Activated CD4-positive, alpha-beta memory T cell treated with anti-CD3 and anti-CD28 coated beads, Interleukin-2, amount 10 ng/mL, durations not matched to agents 7 days and 5 days (primary cell): ENCODE measurements at regions not wholly inside any gene's neighbourhood (a gene's known extent, or its start where the extent isn't known, plus 50 kb on each side); places are given as distances from the start of the nearest gene placed in this dataset.

ENCODE experiments used
- CTCF ChIA-PET: fragments of 350-600 bp; sonication (Branson Sonifier 250); formaldehyde crosslinking; loops from one replicate; lab custom pipeline; 2021; ENCODE audit warnings: antibody characterized with exemption, inconsistent platforms; lab: Charles Lee
- POLR2A ChIA-PET: fragments of 350-600 bp; sonication (Branson Sonifier 250); formaldehyde crosslinking; loops from one replicate; lab custom pipeline; 2021; ENCODE audit warnings: antibody characterized with exemption; lab: Charles Lee
- DNase-seq: peaks from one replicate; pipeline ENCODE4 v3.0.0-alpha.2; 2020
- H3K27ac Mint-ChIP-seq: one replicate; pipeline ENCODE4 v1.8.0; 2021; ENCODE audit warnings: mild to moderate bottlenecking, mixed read lengths
- H3K27me3 Mint-ChIP-seq: one replicate; pipeline ENCODE4 v1.8.0; 2021; ENCODE audit warnings: mixed read lengths
- H3K36me3 Mint-ChIP-seq: one replicate; pipeline ENCODE4 v1.8.0; 2021; ENCODE audit warnings: low read depth, mixed read lengths
- H3K4me1 Mint-ChIP-seq: one replicate; pipeline ENCODE4 v1.8.0; 2021; ENCODE audit warnings: mixed read lengths
- H3K4me3 Mint-ChIP-seq: one replicate; pipeline ENCODE4 v1.8.0; 2021; ENCODE audit warnings: mild to moderate bottlenecking, mixed read lengths
- H3K9me3 Mint-ChIP-seq: one replicate; pipeline ENCODE4 v1.8.0; 2021; ENCODE audit warnings: mixed read lengths

- Mint-ChIP-seq H3K4me1 (no peaks in the 10 kb centered on the region), H3K9me3 (peaks cover 2% of the 10 kb centered on the region), H3K4me3 (no peak overlapping the region), H3K36me3 (no peaks in the 10 kb centered on the region), H3K27me3 (no peaks in the 10 kb centered on the region), H3K27ac (no peak overlapping the region)
- no peak for DNase-seq
- ChIA-PET POLR2A (no interaction called here), CTCF (no interaction called here)
These were observed 222.7 kb upstream of the SOX1 start for GRCh38 chr13:111844222-111844671.

GRCh38 chr13:111844682-111845081 lies 222.3 kb upstream of the SOX1 start:
- no peak for DNase-seq
- Mint-ChIP-seq H3K36me3 (no peaks in the 10 kb centered on the region), H3K4me1 (no peaks in the 10 kb centered on the region), H3K9me3 (peaks cover 2% of the 10 kb centered on the region), H3K4me3 (no peak overlapping the region), H3K27me3 (no peaks in the 10 kb centered on the region), H3K27ac (no peak overlapping the region)
- CTCF ChIA-PET = no interaction called here
- POLR2A ChIA-PET = no interaction called here

DNA sequence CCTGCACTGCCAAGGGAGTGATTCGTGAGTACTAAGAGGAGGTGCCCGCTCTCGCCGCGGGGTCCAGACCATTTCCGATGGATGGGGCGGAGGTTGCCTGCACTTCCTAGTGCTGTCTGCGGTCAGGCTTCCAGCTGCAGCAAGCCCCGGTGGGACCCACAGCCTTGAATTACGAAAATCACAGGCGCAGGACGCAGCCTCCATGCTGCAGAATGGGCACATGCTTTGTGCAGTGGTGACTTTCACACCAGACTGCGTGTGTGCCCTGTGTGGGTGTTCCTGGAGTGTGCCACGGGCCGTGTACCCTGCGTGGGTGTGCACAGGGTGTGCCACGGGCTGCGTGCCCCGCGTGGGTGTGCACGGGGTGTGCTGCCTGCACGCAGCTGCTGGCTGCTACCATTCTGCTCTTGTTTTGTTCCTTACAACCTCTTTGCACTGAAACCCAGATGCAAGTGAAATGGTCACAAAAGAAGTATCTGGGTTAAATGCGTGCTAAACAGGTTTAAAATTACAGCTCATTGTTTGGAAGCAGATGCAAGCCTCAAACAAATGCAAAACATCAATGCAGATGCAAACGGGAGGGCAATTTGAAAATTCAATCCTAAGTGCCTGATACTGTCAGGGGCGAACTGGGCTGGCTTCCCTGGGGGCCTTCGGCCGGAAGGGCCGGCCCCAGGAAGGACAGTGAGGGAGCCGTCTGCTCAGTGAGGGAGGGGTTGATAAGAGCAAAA lies 221.2 kb upstream of the SOX1 start:
- POLR2A ChIA-PET = no interaction called here

DNA sequence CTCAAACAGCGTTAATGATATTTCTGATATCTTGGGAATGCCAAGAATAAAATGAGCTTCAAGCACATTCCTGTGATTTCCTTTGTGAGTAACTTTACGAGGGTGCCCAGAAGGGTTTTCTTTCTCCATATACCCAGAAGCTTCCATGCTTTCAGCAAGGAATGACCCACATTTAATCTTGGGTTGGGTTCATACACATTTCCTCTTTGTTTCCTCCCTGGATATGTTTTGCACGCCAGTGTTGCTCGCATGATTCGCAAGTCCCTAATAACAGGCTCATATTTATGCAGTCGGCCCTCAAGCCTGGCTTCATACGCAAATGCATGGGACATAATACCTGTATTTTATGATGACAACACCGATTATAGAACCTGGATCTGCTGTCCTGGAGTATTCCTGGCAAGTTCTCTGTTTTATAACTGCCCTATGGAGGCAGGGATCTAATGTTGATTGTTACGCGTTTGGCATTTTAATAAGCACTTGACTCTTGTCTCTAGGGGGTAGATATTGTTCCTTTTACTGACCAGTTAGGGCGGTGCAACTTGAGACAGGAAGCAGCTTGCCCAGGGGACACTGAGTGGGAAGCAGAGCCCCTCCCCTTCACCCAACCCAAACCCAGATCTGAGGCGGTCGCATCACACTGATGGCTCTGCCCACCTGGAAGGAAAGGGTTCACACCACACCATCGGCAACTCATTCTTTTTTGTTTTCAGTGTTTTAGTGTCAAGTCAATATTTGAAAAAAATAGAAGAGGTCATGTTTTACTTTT lies 220.4 kb upstream of the SOX1 start:
- POLR2A ChIA-PET = no interaction called here
- CTCF ChIA-PET = no interaction called here
- no peaks in the 10 kb centered on the region for H3K36me3 Mint-ChIP-seq

More for the DNA sequence above, 221.2 kb upstream of the SOX1 start:
- Mint-ChIP-seq H3K36me3 (no peaks in the 10 kb centered on the region), H3K4me3 (no peak overlapping the region), H3K4me1 (no peaks in the 10 kb centered on the region), H3K27me3 (no peaks in the 10 kb centered on the region), H3K9me3 (peaks cover 2% of the 10 kb centered on the region), H3K27ac (no peak overlapping the region)
- no peak for DNase-seq
- CTCF ChIA-PET = no interaction called here

GRCh38 chr13:111847964-111848363 lies 219.0 kb upstream of the SOX1 start:
- POLR2A ChIA-PET = no interaction called here
- peaks cover 2% of the 10 kb centered on the region for H3K9me3 Mint-ChIP-seq
- CTCF ChIA-PET = no interaction called here
- no peak overlapping the region for H3K4me3 Mint-ChIP-seq
- no peak overlapping the region for H3K27ac Mint-ChIP-seq
- DNase-seq = no peak
- H3K27me3 Mint-ChIP-seq = no peaks in the 10 kb centered on the region
- no peaks in the 10 kb centered on the region for H3K36me3 Mint-ChIP-seq
- no peaks in the 10 kb centered on the region for H3K4me1 Mint-ChIP-seq

More for the DNA sequence above, 220.4 kb upstream of the SOX1 start:
- Mint-ChIP-seq H3K4me3 (no peak overlapping the region), H3K4me1 (no peaks in the 10 kb centered on the region), H3K27me3 (no peaks in the 10 kb centered on the region), H3K9me3 (peaks cover 2% of the 10 kb centered on the region), H3K27ac (no peak overlapping the region)
- no peak for DNase-seq

DNA sequence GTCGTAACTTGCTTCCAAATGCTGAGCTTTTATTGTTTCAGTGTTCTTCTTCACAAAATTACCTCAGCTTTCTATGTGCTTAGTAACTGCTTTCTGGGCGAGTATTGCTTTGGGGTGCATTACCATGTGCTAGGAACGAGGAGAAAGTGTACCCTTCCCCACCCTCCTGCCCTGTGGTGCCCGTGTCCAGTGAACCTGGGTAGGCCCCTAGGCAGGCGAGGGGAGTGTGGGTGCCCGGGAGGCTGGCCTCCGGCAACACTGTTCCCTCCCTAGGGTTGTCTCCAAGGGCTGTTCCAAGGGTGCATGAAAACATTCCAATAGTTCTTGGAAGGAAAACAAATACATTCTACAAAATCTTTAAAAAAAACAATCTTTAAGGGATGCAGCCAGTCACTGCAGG lies 216.5 kb upstream of the SOX1 start:
- Mint-ChIP-seq H3K4me1 (no peaks in the 10 kb centered on the region), H3K9me3 (no peaks in the 10 kb centered on the region), H3K36me3 (no peaks in the 10 kb centered on the region), H3K27me3 (no peaks in the 10 kb centered on the region), H3K27ac (no peak overlapping the region), H3K4me3 (no peak overlapping the region)
- POLR2A ChIA-PET = no interaction called here
- DNase-seq = no peak
- CTCF ChIA-PET = no interaction called here

DNA sequence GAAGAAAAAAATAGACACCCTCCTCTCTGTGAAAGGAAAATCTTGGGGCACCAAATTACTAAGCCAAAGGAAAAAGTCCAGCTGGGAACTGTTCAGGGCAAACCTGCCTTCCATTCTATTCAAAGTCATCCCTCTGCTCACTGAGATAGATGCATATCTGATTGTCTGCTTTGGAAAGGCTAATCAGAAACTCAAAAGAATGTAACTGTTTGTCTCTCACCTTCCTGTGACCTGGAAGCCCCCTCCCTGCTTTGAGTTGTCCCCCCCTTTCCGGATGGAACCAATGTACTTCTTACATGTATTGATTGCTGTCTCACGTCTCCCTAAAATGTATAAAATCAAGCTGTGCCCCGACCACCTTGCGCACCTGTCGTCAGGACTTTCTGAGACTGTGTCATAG lies 216.0 kb upstream of the SOX1 start:
- POLR2A ChIA-PET = no interaction called here
- Mint-ChIP-seq H3K27ac (no peak overlapping the region), H3K9me3 (no peaks in the 10 kb centered on the region), H3K4me1 (no peaks in the 10 kb centered on the region), H3K4me3 (no peak overlapping the region), H3K36me3 (no peaks in the 10 kb centered on the region), H3K27me3 (no peaks in the 10 kb centered on the region)
- CTCF ChIA-PET = no interaction called here
- DNase-seq = no peak

- POLR2A ChIA-PET = no interaction called here
- Mint-ChIP-seq H3K4me3 (no peak overlapping the region), H3K36me3 (no peaks in the 10 kb centered on the region), H3K9me3 (peaks cover 3% of the 10 kb centered on the region), H3K4me1 (no peaks in the 10 kb centered on the region), H3K27ac (no peak overlapping the region), H3K27me3 (no peaks in the 10 kb centered on the region)
- no peak for DNase-seq
- CTCF ChIA-PET = no interaction called here
These were observed 214.0 kb upstream of the SOX1 start for GRCh38 chr13:111852725-111853518.

GRCh38 chr13:111853721-111854120 lies 213.2 kb upstream of the SOX1 start:
- POLR2A ChIA-PET = no interaction called here
- DNase-seq = no peak
- Mint-ChIP-seq H3K27ac (no peak overlapping the region), H3K4me3 (no peak overlapping the region), H3K4me1 (no peaks in the 10 kb centered on the region), H3K36me3 (no peaks in the 10 kb centered on the region), H3K27me3 (no peaks in the 10 kb centered on the region), H3K9me3 (peaks cover 3% of the 10 kb centered on the region)
- CTCF ChIA-PET = no interaction called here

GRCh38 chr13:111854403-111854802 lies 212.5 kb upstream of the SOX1 start:
- no peak for DNase-seq
- CTCF ChIA-PET = no interaction called here
- Mint-ChIP-seq H3K9me3 (peaks cover 3% of the 10 kb centered on the region), H3K36me3 (no peaks in the 10 kb centered on the region), H3K27me3 (no peaks in the 10 kb centered on the region), H3K4me1 (no peaks in the 10 kb centered on the region), H3K27ac (no peak overlapping the region), H3K4me3 (no peak overlapping the region)
- POLR2A ChIA-PET = no interaction called here

DNA sequence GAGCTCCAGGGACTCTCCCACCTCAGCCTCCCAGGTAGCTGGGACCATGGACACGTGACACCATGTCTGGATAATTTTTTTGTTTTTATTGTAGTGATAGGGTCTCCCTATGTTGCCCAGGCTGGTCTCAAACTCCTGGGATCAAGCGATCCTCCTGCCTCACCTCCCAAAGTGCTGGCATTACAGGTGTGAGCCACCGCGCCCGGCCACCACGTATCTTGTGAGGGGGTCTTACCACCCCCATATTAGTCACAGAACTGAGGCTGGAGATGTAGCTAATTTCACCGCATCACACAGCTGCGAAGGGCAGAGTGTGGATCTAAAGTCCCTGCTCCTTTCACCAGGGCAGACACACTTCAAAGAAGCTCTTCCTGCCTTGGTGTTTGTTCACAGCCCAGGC lies 211.8 kb upstream of the SOX1 start:
- CTCF ChIA-PET = no interaction called here
- no peak overlapping the region for H3K4me3 Mint-ChIP-seq
- H3K27me3 Mint-ChIP-seq = no peaks in the 10 kb centered on the region
- no peaks in the 10 kb centered on the region for H3K36me3 Mint-ChIP-seq
- no peak for DNase-seq
- POLR2A ChIA-PET = no interaction called here
- peaks cover 3% of the 10 kb centered on the region for H3K9me3 Mint-ChIP-seq
- no peak overlapping the region for H3K27ac Mint-ChIP-seq
- H3K4me1 Mint-ChIP-seq = no peaks in the 10 kb centered on the region

DNA sequence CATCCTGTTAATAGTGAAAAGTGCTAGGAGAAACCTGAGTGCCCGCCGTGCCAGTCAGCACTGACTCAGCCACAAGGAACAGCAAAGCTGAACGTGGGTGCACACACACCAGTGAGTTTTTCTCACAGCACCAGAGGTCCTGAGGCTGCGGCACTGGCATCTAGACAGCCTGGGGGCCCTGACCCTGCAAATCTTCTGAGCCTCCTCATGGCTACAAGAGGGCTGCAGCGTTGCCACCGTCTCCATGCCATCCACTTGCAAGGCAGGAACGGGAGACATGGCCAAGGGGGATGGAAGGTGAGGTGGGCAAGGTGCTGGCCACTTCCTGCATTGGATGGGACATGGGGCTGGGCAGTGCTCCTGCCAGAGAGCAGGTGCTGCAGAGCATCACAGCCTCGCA lies 211.2 kb upstream of the SOX1 start:
- Mint-ChIP-seq H3K4me1 (no peaks in the 10 kb centered on the region), H3K27ac (no peak overlapping the region), H3K27me3 (no peaks in the 10 kb centered on the region), H3K36me3 (no peaks in the 10 kb centered on the region), H3K9me3 (peaks cover 3% of the 10 kb centered on the region), H3K4me3 (no peak overlapping the region)
- POLR2A ChIA-PET = no interaction called here
- CTCF ChIA-PET = no interaction called here
- DNase-seq = no peak

DNA sequence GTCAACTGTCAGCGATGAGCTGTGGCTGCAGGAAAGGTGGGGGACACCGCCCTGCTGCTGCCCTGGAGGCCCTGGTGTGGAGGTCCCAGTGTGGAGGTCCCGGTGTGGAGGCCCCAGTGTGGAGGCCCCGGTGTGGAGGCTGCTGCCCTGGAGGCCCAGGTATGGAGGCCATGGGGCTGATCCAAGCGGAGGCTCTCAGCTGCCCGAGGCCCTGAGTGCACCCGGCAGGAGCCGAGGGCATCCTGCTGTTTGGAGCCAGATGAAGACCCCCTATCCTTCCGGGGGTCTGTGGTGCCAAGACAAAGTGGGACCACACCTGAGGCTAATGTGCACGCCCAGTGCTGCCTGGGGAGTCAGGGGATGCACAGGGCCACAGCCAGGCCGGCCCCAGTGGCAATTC lies 210.4 kb upstream of the SOX1 start:
- ChIA-PET CTCF (no interaction called here), POLR2A (no interaction called here)
- Mint-ChIP-seq H3K36me3 (no peaks in the 10 kb centered on the region), H3K4me3 (no peak overlapping the region), H3K27me3 (no peaks in the 10 kb centered on the region), H3K27ac (no peak overlapping the region), H3K9me3 (peaks cover 3% of the 10 kb centered on the region), H3K4me1 (no peaks in the 10 kb centered on the region)
- no peak for DNase-seq
